ENCODE measurements at regions not wholly inside any gene's neighbourhood (a gene's known extent, or its start where the extent isn't known, plus 50 kb on each side); places are given as distances from the start of the nearest gene placed in this dataset.

GRCh38 chr17:73724341-73724740 is 80.1 kb upstream of the SDK2 start:
- no peak for DNase-seq (ENCODE audit: low read depth)

GRCh38 chr17:73724990-73725389 is 80.7 kb upstream of the SDK2 start:
- DNase-seq (ENCODE audit: low read depth), result no peak

GRCh38 chr17:73725794-73726515 is 81.7 kb upstream of the SDK2 start:
- DNase-seq (ENCODE audit: low read depth), result no peak

- DNase-seq (ENCODE audit: low read depth), result no peak
Observed at GRCh38 chr17:73727941-73728340, 83.7 kb upstream of the SDK2 start.

GRCh38 chr17:73729101-73729500 is 84.9 kb upstream of the SDK2 start:
- no peak for DNase-seq (ENCODE audit: low read depth)

GRCh38 chr17:73731733-73732132 is 87.5 kb upstream of the SDK2 start:
- DNase-seq (ENCODE audit: low read depth), result no peak

GRCh38 chr17:73733517-73733916 is 89.3 kb upstream of the SDK2 start:
- no peak for DNase-seq (ENCODE audit: low read depth)

GRCh38 chr17:73735245-73735644 is 91.0 kb upstream of the SDK2 start:
- DNase-seq (ENCODE audit: low read depth), result no peak

GRCh38 chr17:73738751-73739575 is 94.7 kb upstream of the SDK2 start:
- DNase-seq (ENCODE audit: low read depth), result no peak

GRCh38 chr17:73740370-73740769 is 96.1 kb upstream of the SDK2 start:
- no peak for DNase-seq (ENCODE audit: low read depth)

GRCh38 chr17:73742948-73743381 is 98.7 kb upstream of the SDK2 start:
- DNase-seq (ENCODE audit: low read depth), result no peak

- DNase-seq (ENCODE audit: low read depth), result no peak
Observed at GRCh38 chr17:73743518-73744201, 99.4 kb upstream of the SDK2 start.

- DNase-seq (ENCODE audit: low read depth), result no peak
Observed at GRCh38 chr17:73744411-73744810, 100.2 kb upstream of the SDK2 start.

- no peak for DNase-seq (ENCODE audit: low read depth)
Observed at GRCh38 chr17:73746314-73747073, 102.2 kb upstream of the SDK2 start.

GRCh38 chr17:73747221-73748002 is 103.2 kb upstream of the SDK2 start:
- DNase-seq (ENCODE audit: low read depth), result no peak

GRCh38 chr17:73748508-73748907 is 104.3 kb upstream of the SDK2 start:
- no peak for DNase-seq (ENCODE audit: low read depth)

GRCh38 chr17:73749337-73749823 is 105.1 kb upstream of the SDK2 start:
- no peak for DNase-seq (ENCODE audit: low read depth)

- DNase-seq (ENCODE audit: low read depth), result no peak
Observed at GRCh38 chr17:73749928-73750605, 105.8 kb upstream of the SDK2 start.

GRCh38 chr17:73750975-73751374 is 106.7 kb upstream of the SDK2 start:
- no peak for DNase-seq (ENCODE audit: low read depth)

- no peak for DNase-seq (ENCODE audit: low read depth)
Observed at GRCh38 chr17:73753751-73754496, 109.7 kb upstream of the SDK2 start.

All from HS-5 (cell line).